Activated naive CD4-positive, alpha-beta T cell treated with anti-CD3 and anti-CD28 coated beads, Interleukin-2, amount 10 ng/mL, durations not matched to agents 7 days and 5 days (primary cell): ENCODE measurements at regions not wholly inside any gene's neighbourhood (a gene's known extent, or its start where the extent isn't known, plus 50 kb on each side); places are given as distances from the start of the nearest gene placed in this dataset.

ENCODE experiments used
- CTCF ChIA-PET: fragments of 350-600 bp; sonication (Branson Sonifier 250); formaldehyde crosslinking; loops from one replicate; lab custom pipeline; 2021; ENCODE audit warnings: antibody characterized with exemption; lab: Charles Lee
- DNase-seq: peaks from one replicate; pipeline ENCODE4 v3.0.0-alpha.2; 2020
- H3K27ac Mint-ChIP-seq: one replicate; pipeline ENCODE4 v1.8.0; 2021; ENCODE audit warnings: mild to moderate bottlenecking, moderate library complexity, mixed read lengths
- H3K27me3 Mint-ChIP-seq: one replicate; pipeline ENCODE4 v1.8.0; 2021; ENCODE audit warnings: mild to moderate bottlenecking, mixed read lengths
- H3K36me3 Mint-ChIP-seq: one replicate; pipeline ENCODE4 v1.8.0; 2021; ENCODE audit warnings: mixed read lengths
- H3K4me1 Mint-ChIP-seq: one replicate; pipeline ENCODE4 v1.8.0; 2021; ENCODE audit warnings: mixed read lengths
- H3K4me3 Mint-ChIP-seq: one replicate; pipeline ENCODE4 v1.8.0; 2021; ENCODE audit warnings: mild to moderate bottlenecking, moderate library complexity, mixed read lengths
- H3K9me3 Mint-ChIP-seq: one replicate; pipeline ENCODE4 v1.8.0; 2021; ENCODE audit warnings: mixed read lengths

- CTCF ChIA-PET: no interaction called here
Observed at GRCh38 chr15:37528432-37528831, 406.0 kb upstream of the TMCO5A start.

GRCh38 chr15:37536967-37537605, 397.4 kb upstream of the TMCO5A start:
- Mint-ChIP-seq H3K4me1 (no peaks in the 10 kb centered on the region), H3K27ac (no peak overlapping the region), H3K9me3 (peaks cover 16% of the 10 kb centered on the region), H3K27me3 (no peaks in the 10 kb centered on the region), H3K36me3 (no peaks in the 10 kb centered on the region), H3K4me3 (no peak overlapping the region)
- CTCF ChIA-PET: no interaction called here
- DNase-seq: no peak

More at GRCh38 chr15:37528432-37528831, 406.0 kb upstream of the TMCO5A start:
- Mint-ChIP-seq H3K36me3 (no peaks in the 10 kb centered on the region), H3K4me1 (no peaks in the 10 kb centered on the region), H3K9me3 (peaks cover 10% of the 10 kb centered on the region), H3K27ac (no peak overlapping the region), H3K4me3 (no peak overlapping the region), H3K27me3 (no peaks in the 10 kb centered on the region)
- DNase-seq: no peak

- Mint-ChIP-seq H3K9me3 (peaks cover 12% of the 10 kb centered on the region), H3K27me3 (no peaks in the 10 kb centered on the region), H3K4me3 (no peak overlapping the region), H3K27ac (no peak overlapping the region), H3K4me1 (no peaks in the 10 kb centered on the region), H3K36me3 (no peaks in the 10 kb centered on the region)
- CTCF ChIA-PET: no interaction called here
- DNase-seq: no peak
Observed at GRCh38 chr15:37537802-37538201, 396.6 kb upstream of the TMCO5A start.

GRCh38 chr15:37548116-37548515, 386.3 kb upstream of the TMCO5A start:
- Mint-ChIP-seq H3K27me3 (no peaks in the 10 kb centered on the region), H3K27ac (no peak overlapping the region), H3K4me1 (no peaks in the 10 kb centered on the region), H3K9me3 (peaks cover 2% of the 10 kb centered on the region), H3K4me3 (no peak overlapping the region), H3K36me3 (no peaks in the 10 kb centered on the region)
- CTCF ChIA-PET: no interaction called here
- DNase-seq: no peak

GRCh38 chr15:37550360-37551024, 383.9 kb upstream of the TMCO5A start:
- no peak overlapping the region for H3K27ac Mint-ChIP-seq
- H3K9me3 Mint-ChIP-seq: peaks cover 7% of the 10 kb centered on the region
- CTCF ChIA-PET: no interaction called here
- DNase-seq: no peak
- H3K36me3 Mint-ChIP-seq: no peaks in the 10 kb centered on the region
- H3K4me3 Mint-ChIP-seq: no peak overlapping the region
- no peaks in the 10 kb centered on the region for H3K4me1 Mint-ChIP-seq
- H3K27me3 Mint-ChIP-seq: no peaks in the 10 kb centered on the region

GRCh38 chr15:37572401-37572800, 362.0 kb upstream of the TMCO5A start:
- Mint-ChIP-seq H3K27me3 (no peaks in the 10 kb centered on the region), H3K27ac (no peak overlapping the region), H3K4me3 (no peak overlapping the region), H3K36me3 (no peaks in the 10 kb centered on the region), H3K4me1 (no peaks in the 10 kb centered on the region), H3K9me3 (no peaks in the 10 kb centered on the region)
- CTCF ChIA-PET: no interaction called here
- no peak for DNase-seq

GRCh38 chr15:37574985-37575384, 359.5 kb upstream of the TMCO5A start:
- H3K27ac Mint-ChIP-seq: no peak overlapping the region
- CTCF ChIA-PET: no interaction called here

GRCh38 chr15:37576952-37577351, 357.5 kb upstream of the TMCO5A start:
- Mint-ChIP-seq H3K4me1 (no peaks in the 10 kb centered on the region), H3K27me3 (no peaks in the 10 kb centered on the region), H3K4me3 (no peak overlapping the region), H3K36me3 (no peaks in the 10 kb centered on the region), H3K27ac (no peak overlapping the region), H3K9me3 (peaks cover 5% of the 10 kb centered on the region)
- no peak for DNase-seq
- CTCF ChIA-PET: no interaction called here

More at GRCh38 chr15:37574985-37575384, 359.5 kb upstream of the TMCO5A start:
- no peaks in the 10 kb centered on the region for H3K9me3 Mint-ChIP-seq
- no peaks in the 10 kb centered on the region for H3K36me3 Mint-ChIP-seq
- no peaks in the 10 kb centered on the region for H3K27me3 Mint-ChIP-seq
- DNase-seq: no peak
- no peaks in the 10 kb centered on the region for H3K4me1 Mint-ChIP-seq
- H3K4me3 Mint-ChIP-seq: no peak overlapping the region

- no peak overlapping the region for H3K27ac Mint-ChIP-seq
- CTCF ChIA-PET: no interaction called here
- no peak overlapping the region for H3K4me3 Mint-ChIP-seq
- H3K27me3 Mint-ChIP-seq: no peaks in the 10 kb centered on the region
- no peaks in the 10 kb centered on the region for H3K36me3 Mint-ChIP-seq
- H3K9me3 Mint-ChIP-seq: peaks cover 7% of the 10 kb centered on the region
- no peaks in the 10 kb centered on the region for H3K4me1 Mint-ChIP-seq
- DNase-seq: no peak
Observed at GRCh38 chr15:37581866-37582532, 352.4 kb upstream of the TMCO5A start.

GRCh38 chr15:37582852-37583251, 351.6 kb upstream of the TMCO5A start:
- H3K4me3 Mint-ChIP-seq: no peak overlapping the region
- no peak overlapping the region for H3K27ac Mint-ChIP-seq
- CTCF ChIA-PET: no interaction called here
- H3K9me3 Mint-ChIP-seq: peaks cover 12% of the 10 kb centered on the region
- H3K27me3 Mint-ChIP-seq: no peaks in the 10 kb centered on the region
- DNase-seq: no peak
- H3K4me1 Mint-ChIP-seq: no peaks in the 10 kb centered on the region
- no peaks in the 10 kb centered on the region for H3K36me3 Mint-ChIP-seq

- Mint-ChIP-seq H3K4me1 (no peaks in the 10 kb centered on the region), H3K27me3 (no peaks in the 10 kb centered on the region), H3K9me3 (peaks cover 12% of the 10 kb centered on the region), H3K4me3 (no peak overlapping the region), H3K27ac (no peak overlapping the region), H3K36me3 (no peaks in the 10 kb centered on the region)
- no peak for DNase-seq
- CTCF ChIA-PET: no interaction called here
Observed at GRCh38 chr15:37586011-37586583, 348.3 kb upstream of the TMCO5A start.

- peaks cover 8% of the 10 kb centered on the region for H3K9me3 Mint-ChIP-seq
- CTCF ChIA-PET: no interaction called here
- no peak overlapping the region for H3K27ac Mint-ChIP-seq
- H3K36me3 Mint-ChIP-seq: no peaks in the 10 kb centered on the region
- no peaks in the 10 kb centered on the region for H3K27me3 Mint-ChIP-seq
- no peak for DNase-seq
- H3K4me1 Mint-ChIP-seq: no peaks in the 10 kb centered on the region
- no peak overlapping the region for H3K4me3 Mint-ChIP-seq
Observed at GRCh38 chr15:37586976-37587375, 347.5 kb upstream of the TMCO5A start.

GRCh38 chr15:37594417-37594816, 340.0 kb upstream of the TMCO5A start:
- no peak for DNase-seq
- H3K4me1 Mint-ChIP-seq: no peaks in the 10 kb centered on the region
- no peaks in the 10 kb centered on the region for H3K36me3 Mint-ChIP-seq
- no peaks in the 10 kb centered on the region for H3K9me3 Mint-ChIP-seq
- H3K27ac Mint-ChIP-seq: no peak overlapping the region
- H3K4me3 Mint-ChIP-seq: no peak overlapping the region
- CTCF ChIA-PET: no interaction called here
- H3K27me3 Mint-ChIP-seq: no peaks in the 10 kb centered on the region

- Mint-ChIP-seq H3K27me3 (no peaks in the 10 kb centered on the region), H3K9me3 (no peaks in the 10 kb centered on the region), H3K4me1 (no peaks in the 10 kb centered on the region), H3K4me3 (no peak overlapping the region), H3K36me3 (no peaks in the 10 kb centered on the region), H3K27ac (no peak overlapping the region)
- DNase-seq: no peak
- CTCF ChIA-PET: no interaction called here
Observed at GRCh38 chr15:37595426-37595970, 338.9 kb upstream of the TMCO5A start.
